ENCODE measurements at regions not wholly inside any gene's neighbourhood (a gene's known extent, or its start where the extent isn't known, plus 50 kb on each side); places are given as distances from the start of the nearest gene placed in this dataset.

DNA sequence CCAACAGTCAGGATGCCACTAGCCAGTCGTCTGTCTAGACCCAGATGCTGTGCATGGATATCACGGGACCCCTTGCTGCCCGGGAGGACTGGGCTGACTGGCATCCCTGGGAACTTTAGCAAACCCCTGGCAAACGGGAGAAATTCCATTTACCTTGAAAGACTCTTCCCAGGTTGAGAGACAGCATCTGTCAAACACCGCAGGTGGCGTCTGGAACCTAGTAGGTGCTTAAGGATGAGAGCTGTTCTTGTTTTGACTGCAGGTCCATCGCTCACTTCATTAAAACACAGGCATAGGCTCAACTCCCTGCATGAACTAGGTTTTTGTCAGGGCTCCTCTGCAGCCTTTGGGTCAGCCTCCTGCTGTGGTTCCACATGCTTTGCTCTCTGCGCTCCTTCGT lies 546.3 kb downstream of the BCL11B start:
- no peak for DNase-seq (ENCODE audit: low read depth in 6 of 9, low spot score in 9 of 9)
- Histone ChIP-seq H3K27ac (ENCODE audit: low read depth in 1 of 2, low read length in 1 of 2) (no peak overlapping the region), H3K27me3 (ENCODE audit: control insufficient read depth in 2 of 2, insufficient read depth in 1 of 2, low read length in 1 of 2) (no peaks in the 10 kb centered on the region), H3K36me3 (ENCODE audit: control insufficient read depth in 2 of 2, insufficient read depth in 2 of 2, low read length in 1 of 2) (no peaks in the 10 kb centered on the region), H3K4me3 (ENCODE audit: low read length in 2 of 2) (no peak overlapping the region), H3K9me3 (ENCODE audit: control insufficient read depth in 2 of 2, insufficient read depth in 1 of 2, low read length in 1 of 2) (peaks cover 0 to 11% of the 10 kb centered on the region in 2 donors), H3K4me1 (ENCODE audit: control insufficient read depth in 2 of 2, insufficient read depth in 2 of 2, low read length in 2 of 2) (peaks cover 0 to 4% of the 10 kb centered on the region in 2 donors)
- 90% methylated on average over 9 of the region's 9 CpGs for WGBS

DNA sequence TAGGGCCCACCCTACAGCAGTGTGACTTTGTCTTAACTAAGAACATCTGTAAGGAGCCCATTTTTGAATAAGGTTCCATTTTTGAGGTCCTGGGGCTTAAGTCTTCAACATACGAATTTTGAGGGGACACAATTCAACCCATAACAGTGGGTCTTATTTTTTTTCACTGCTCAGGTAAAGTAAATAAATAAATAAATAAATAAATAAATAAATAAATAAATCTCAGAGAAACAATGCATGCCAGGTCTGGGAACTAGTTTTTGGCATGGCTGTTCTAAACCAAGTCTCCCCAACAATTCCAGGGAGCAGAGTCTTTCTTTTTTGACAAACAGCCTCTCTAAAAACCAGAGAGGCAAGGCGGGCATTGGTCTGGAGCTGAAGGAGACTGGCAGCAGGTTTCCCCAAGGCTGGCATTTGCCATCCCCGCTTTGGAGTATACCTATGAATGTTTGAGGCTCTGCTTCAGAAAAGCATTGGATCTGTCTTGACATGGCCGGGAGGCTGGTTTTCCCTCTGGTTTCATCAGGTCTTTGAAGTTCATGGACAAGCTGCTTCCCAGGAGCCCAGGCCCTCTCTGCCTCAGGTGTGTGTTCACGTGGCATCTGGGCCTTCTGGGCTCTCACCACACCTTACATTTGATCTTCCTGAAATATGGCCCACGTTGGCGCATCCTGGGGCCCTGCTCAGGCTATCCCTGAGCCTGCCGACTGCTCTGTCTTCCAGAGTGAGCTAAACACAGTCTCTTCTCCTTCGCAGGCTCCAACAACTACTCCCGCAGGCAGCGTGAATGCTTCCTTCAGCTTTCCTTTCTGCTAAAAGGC lies 545.2 kb downstream of the BCL11B start:
- no peak overlapping the region for H3K4me3 ChIP-seq (ENCODE audit: low read length in 2 of 2)
- no peaks in the 10 kb centered on the region for H3K36me3 ChIP-seq (ENCODE audit: control insufficient read depth in 2 of 2, insufficient read depth in 2 of 2, low read length in 1 of 2)
- WGBS, result 96% methylated on average over 11 of the region's 11 CpGs
- H3K27ac ChIP-seq (ENCODE audit: low read depth in 1 of 2, low read length in 1 of 2), result no peak overlapping the region
- no peaks in the 10 kb centered on the region for H3K4me1 ChIP-seq (ENCODE audit: control insufficient read depth in 2 of 2, insufficient read depth in 2 of 2, low read length in 2 of 2)
- peaks cover 0 to 10% of the 10 kb centered on the region in 2 donors for H3K9me3 ChIP-seq (ENCODE audit: control insufficient read depth in 2 of 2, insufficient read depth in 1 of 2, low read length in 1 of 2)
- no peak for DNase-seq (ENCODE audit: low read depth in 6 of 9, low spot score in 9 of 9)
- H3K27me3 ChIP-seq (ENCODE audit: control insufficient read depth in 2 of 2, insufficient read depth in 1 of 2, low read length in 1 of 2), result no peaks in the 10 kb centered on the region

DNA sequence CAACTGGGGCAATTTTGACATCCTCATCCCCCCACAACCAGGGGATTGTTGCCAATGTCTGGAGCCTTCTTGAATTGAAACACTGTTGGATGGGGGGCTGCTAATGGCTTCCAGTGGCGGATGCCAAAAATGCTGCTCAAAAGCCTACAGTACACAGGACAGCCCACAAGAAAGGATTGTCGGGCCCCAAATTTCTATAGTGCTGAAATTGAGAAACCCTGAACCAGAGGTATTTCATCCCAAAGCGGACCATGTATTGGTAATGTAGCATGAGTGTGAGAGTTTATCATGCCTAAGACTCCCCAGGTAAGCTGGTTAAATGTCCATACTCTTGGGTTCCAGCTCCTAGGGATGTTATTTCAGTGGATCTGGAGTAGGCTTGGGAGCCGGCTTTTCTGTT lies 544.0 kb downstream of the BCL11B start:
- H3K27ac ChIP-seq (ENCODE audit: low read depth in 1 of 2, low read length in 1 of 2), result no peak overlapping the region
- DNase-seq (ENCODE audit: low read depth in 6 of 9, low spot score in 9 of 9), result no peak
- no peak overlapping the region for H3K4me3 ChIP-seq (ENCODE audit: low read length in 2 of 2)
- H3K4me1 ChIP-seq (ENCODE audit: control insufficient read depth in 2 of 2, insufficient read depth in 2 of 2, low read length in 2 of 2), result no peaks in the 10 kb centered on the region
- no peaks in the 10 kb centered on the region for H3K27me3 ChIP-seq (ENCODE audit: control insufficient read depth in 2 of 2, insufficient read depth in 1 of 2, low read length in 1 of 2)
- 98% methylated on average over 4 of the region's 4 CpGs for WGBS
- H3K36me3 ChIP-seq (ENCODE audit: control insufficient read depth in 2 of 2, insufficient read depth in 2 of 2, low read length in 1 of 2), result no peaks in the 10 kb centered on the region
- H3K9me3 ChIP-seq (ENCODE audit: control insufficient read depth in 2 of 2, insufficient read depth in 1 of 2, low read length in 1 of 2), result peaks cover 0 to 3% of the 10 kb centered on the region in 2 donors

DNA sequence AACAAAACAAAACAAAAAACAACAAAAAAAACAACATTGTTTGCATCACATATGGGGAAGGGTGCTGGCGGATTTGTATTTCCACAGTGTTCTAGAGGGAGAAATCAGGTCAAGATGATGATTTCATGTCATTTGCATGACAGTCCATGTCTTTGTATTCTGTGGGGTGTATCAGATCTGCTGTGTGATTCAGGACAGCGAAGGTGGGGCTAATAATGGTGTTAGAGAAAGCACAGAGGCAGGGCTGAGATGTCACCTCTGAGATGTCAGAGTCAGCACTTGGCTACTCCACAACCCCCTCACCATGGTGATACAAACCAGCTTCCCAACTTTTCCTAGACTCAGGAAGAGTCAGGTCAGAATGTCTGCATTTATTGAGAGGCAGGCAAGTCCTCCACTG lies 543.2 kb downstream of the BCL11B start:
- no peaks in the 10 kb centered on the region for H3K36me3 ChIP-seq (ENCODE audit: control insufficient read depth in 2 of 2, insufficient read depth in 2 of 2, low read length in 1 of 2)
- WGBS, result 97% methylated on average over 2 of the region's 2 CpGs
- no peak overlapping the region for H3K4me3 ChIP-seq (ENCODE audit: low read length in 2 of 2)
- H3K9me3 ChIP-seq (ENCODE audit: control insufficient read depth in 2 of 2, insufficient read depth in 1 of 2, low read length in 1 of 2), result peaks cover 0 to 3% of the 10 kb centered on the region in 2 donors
- H3K27ac ChIP-seq (ENCODE audit: low read depth in 1 of 2, low read length in 1 of 2), result no peak overlapping the region
- no peaks in the 10 kb centered on the region for H3K27me3 ChIP-seq (ENCODE audit: control insufficient read depth in 2 of 2, insufficient read depth in 1 of 2, low read length in 1 of 2)
- DNase-seq (ENCODE audit: low read depth in 6 of 9, low spot score in 9 of 9), result no peak
- no peaks in the 10 kb centered on the region for H3K4me1 ChIP-seq (ENCODE audit: control insufficient read depth in 2 of 2, insufficient read depth in 2 of 2, low read length in 2 of 2)

DNA sequence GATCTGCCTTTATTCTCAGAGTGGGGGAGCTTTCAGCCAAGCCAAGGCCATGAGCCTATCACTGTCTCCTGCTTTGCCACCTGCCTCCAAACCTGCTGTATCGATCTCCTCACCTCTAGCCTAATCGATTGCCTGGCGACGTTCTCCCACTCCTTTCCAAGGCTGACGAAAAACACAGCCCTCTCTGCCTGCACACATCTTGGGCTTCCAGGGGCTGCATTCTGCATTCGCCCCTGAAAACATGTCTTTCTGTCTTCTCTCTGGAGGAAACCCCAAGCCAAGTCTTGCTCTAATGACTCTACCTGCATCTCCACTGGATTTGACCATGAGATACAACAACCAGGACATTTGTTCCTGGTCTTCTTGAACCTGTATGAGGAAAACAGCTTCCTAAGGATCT lies 540.7 kb downstream of the BCL11B start:
- H3K27me3 ChIP-seq (ENCODE audit: control insufficient read depth in 2 of 2, insufficient read depth in 1 of 2, low read length in 1 of 2), result no peaks in the 10 kb centered on the region
- peaks cover 0 to 3% of the 10 kb centered on the region in 2 donors for H3K9me3 ChIP-seq (ENCODE audit: control insufficient read depth in 2 of 2, insufficient read depth in 1 of 2, low read length in 1 of 2)
- WGBS, result 98% methylated on average over 6 of the region's 6 CpGs
- H3K4me1 ChIP-seq (ENCODE audit: control insufficient read depth in 2 of 2, insufficient read depth in 2 of 2, low read length in 2 of 2), result no peaks in the 10 kb centered on the region
- no peak overlapping the region for H3K4me3 ChIP-seq (ENCODE audit: low read length in 2 of 2)
- no peak for DNase-seq (ENCODE audit: low read depth in 6 of 9, low spot score in 9 of 9)
- H3K27ac ChIP-seq (ENCODE audit: low read depth in 1 of 2, low read length in 1 of 2), result no peak overlapping the region
- H3K36me3 ChIP-seq (ENCODE audit: control insufficient read depth in 2 of 2, insufficient read depth in 2 of 2, low read length in 1 of 2), result no peaks in the 10 kb centered on the region

DNA sequence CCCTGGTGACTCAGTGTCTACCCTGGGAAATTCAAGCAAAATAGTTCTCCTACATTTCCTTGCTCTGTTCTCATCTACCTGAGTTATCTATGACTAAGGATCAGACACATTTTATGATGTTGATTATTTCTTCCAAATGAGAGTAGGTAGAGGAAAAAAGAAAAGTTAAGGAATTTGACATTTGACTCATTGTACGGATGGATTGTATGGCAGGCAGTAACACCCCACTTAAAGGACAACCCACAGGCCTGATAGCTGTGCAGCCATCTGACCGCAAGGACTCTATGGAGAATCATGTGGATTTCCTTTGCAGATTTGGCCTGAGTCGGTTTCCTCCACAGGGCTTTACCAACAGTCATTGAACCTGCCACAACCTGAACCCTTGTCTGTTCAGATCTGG lies 540.3 kb downstream of the BCL11B start:
- no peak overlapping the region for H3K27ac ChIP-seq (ENCODE audit: low read depth in 1 of 2, low read length in 1 of 2)
- H3K27me3 ChIP-seq (ENCODE audit: control insufficient read depth in 2 of 2, insufficient read depth in 1 of 2, low read length in 1 of 2), result no peaks in the 10 kb centered on the region
- no peaks in the 10 kb centered on the region for H3K36me3 ChIP-seq (ENCODE audit: control insufficient read depth in 2 of 2, insufficient read depth in 2 of 2, low read length in 1 of 2)
- no peaks in the 10 kb centered on the region for H3K4me1 ChIP-seq (ENCODE audit: control insufficient read depth in 2 of 2, insufficient read depth in 2 of 2, low read length in 2 of 2)
- WGBS, result 95% methylated on average over 3 of the region's 3 CpGs
- H3K9me3 ChIP-seq (ENCODE audit: control insufficient read depth in 2 of 2, insufficient read depth in 1 of 2, low read length in 1 of 2), result peaks cover 0 to 3% of the 10 kb centered on the region in 2 donors
- no peak for DNase-seq (ENCODE audit: low read depth in 6 of 9, low spot score in 9 of 9)
- H3K4me3 ChIP-seq (ENCODE audit: low read length in 2 of 2), result no peak overlapping the region

DNA sequence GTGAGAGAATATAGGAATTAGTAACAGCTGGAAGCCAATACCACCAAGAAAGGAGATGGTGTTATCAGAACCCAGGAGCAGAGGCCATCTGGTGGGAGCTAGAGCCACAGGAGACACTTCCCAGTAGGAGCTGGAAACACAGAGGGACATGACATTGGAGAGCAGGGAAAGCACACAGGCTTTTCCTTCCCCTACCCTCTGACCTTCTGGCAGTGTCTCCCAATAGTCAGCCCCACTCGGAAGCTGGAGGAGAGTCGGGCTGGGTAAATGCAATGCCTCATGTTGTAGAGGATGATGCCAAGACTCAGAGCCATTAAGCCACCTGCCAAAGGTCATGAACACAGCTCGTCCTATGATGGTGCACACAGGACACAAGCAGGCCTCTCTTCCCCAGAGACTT lies 538.5 kb downstream of the BCL11B start:
- DNase-seq (ENCODE audit: low read depth in 6 of 9, low spot score in 9 of 9), result no peak
- H3K4me3 ChIP-seq (ENCODE audit: low read length in 2 of 2), result no peak overlapping the region
- no peaks in the 10 kb centered on the region for H3K4me1 ChIP-seq (ENCODE audit: control insufficient read depth in 2 of 2, insufficient read depth in 2 of 2, low read length in 2 of 2)
- H3K36me3 ChIP-seq (ENCODE audit: control insufficient read depth in 2 of 2, insufficient read depth in 2 of 2, low read length in 1 of 2), result no peaks in the 10 kb centered on the region
- no peaks in the 10 kb centered on the region for H3K27me3 ChIP-seq (ENCODE audit: control insufficient read depth in 2 of 2, insufficient read depth in 1 of 2, low read length in 1 of 2)
- H3K27ac ChIP-seq (ENCODE audit: low read depth in 1 of 2, low read length in 1 of 2), result no peak overlapping the region
- peaks cover 0 to 7% of the 10 kb centered on the region in 2 donors for H3K9me3 ChIP-seq (ENCODE audit: control insufficient read depth in 2 of 2, insufficient read depth in 1 of 2, low read length in 1 of 2)
- WGBS, result 98% methylated on average over 3 of the region's 3 CpGs

DNA sequence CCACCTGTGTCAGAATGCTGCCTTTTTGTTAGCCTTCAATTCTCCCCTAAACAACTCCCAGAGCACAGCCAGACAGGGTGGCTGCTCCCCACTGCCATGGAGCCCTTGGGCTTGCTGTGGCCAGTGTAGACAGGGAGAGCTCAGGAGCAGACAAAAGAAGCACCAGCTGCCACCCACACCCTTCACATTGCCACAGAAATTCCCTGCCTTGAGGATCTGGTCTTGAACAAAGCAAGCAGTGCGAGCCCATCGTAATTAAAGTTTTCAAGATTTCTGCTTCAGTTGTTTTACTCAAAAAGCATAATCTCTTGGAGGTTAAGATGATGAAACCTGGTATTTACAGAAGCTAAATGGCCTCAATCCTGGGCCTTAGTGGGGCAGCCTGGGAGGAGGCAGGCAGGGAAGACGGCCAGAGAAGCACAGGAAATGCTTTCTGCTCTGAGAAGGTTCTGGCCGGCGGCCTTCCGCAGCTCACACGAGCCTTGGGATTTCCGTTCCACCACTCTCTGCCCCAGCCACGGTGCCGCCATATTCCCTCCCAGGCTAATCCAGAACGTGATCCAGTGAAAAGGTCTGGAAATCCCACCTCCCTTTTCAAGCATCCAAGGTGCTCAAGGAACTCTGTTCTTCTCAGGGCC lies 535.2 kb downstream of the BCL11B start:
- DNase-seq (ENCODE audit: low read depth in 6 of 9, low spot score in 9 of 9), result no peak
- Histone ChIP-seq H3K27me3 (ENCODE audit: control insufficient read depth in 2 of 2, insufficient read depth in 1 of 2, low read length in 1 of 2) (no peaks in the 10 kb centered on the region), H3K27ac (ENCODE audit: low read depth in 1 of 2, low read length in 1 of 2) (no peak overlapping the region), H3K9me3 (ENCODE audit: control insufficient read depth in 2 of 2, insufficient read depth in 1 of 2, low read length in 1 of 2) (peaks cover 0 to 7% of the 10 kb centered on the region in 2 donors), H3K4me3 (ENCODE audit: low read length in 2 of 2) (no peak overlapping the region), H3K4me1 (ENCODE audit: control insufficient read depth in 2 of 2, insufficient read depth in 2 of 2, low read length in 2 of 2) (peaks cover 0 to 5% of the 10 kb centered on the region in 2 donors), H3K36me3 (ENCODE audit: control insufficient read depth in 2 of 2, insufficient read depth in 2 of 2, low read length in 1 of 2) (no peaks in the 10 kb centered on the region)
- WGBS, result 90% methylated on average over 11 of the region's 11 CpGs

DNA sequence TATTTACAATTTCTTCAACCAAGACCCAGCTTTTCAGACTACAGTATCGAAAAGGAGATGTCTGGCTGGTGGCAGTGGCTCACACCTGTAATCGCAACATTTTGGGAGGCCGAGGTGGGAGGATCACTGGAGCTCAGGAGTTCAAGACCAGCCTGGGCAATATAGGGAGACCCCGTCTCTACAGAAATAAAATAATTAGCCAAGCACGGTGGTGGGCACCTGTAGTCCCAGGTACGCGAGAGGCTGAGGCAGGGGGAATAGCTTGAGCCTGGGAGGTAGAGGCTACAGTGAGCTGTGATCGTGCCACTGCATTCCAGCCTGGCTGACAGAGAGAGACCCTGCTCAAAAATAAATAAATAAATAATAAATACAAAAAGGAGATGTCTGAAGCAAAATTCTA lies 530.5 kb downstream of the BCL11B start:
- Histone ChIP-seq H3K36me3 (ENCODE audit: control insufficient read depth in 2 of 2, insufficient read depth in 2 of 2, low read length in 1 of 2) (no peaks in the 10 kb centered on the region), H3K27me3 (ENCODE audit: control insufficient read depth in 2 of 2, insufficient read depth in 1 of 2, low read length in 1 of 2) (no peaks in the 10 kb centered on the region), H3K27ac (ENCODE audit: low read depth in 1 of 2, low read length in 1 of 2) (no peak overlapping the region), H3K4me3 (ENCODE audit: low read length in 2 of 2) (no peak overlapping the region), H3K9me3 (ENCODE audit: control insufficient read depth in 2 of 2, insufficient read depth in 1 of 2, low read length in 1 of 2) (peaks cover 0 to 7% of the 10 kb centered on the region in 2 donors), H3K4me1 (ENCODE audit: control insufficient read depth in 2 of 2, insufficient read depth in 2 of 2, low read length in 2 of 2) (peaks cover 0 to 27% of the 10 kb centered on the region in 2 donors)
- DNase-seq (ENCODE audit: low read depth in 6 of 9, low spot score in 9 of 9), result no peak
- 97% methylated on average over 8 of the region's 8 CpGs for WGBS
